IMR-90 (cell line): ENCODE measurements at regions not wholly inside any gene's neighbourhood (a gene's known extent, or its start where the extent isn't known, plus 50 kb on each side); places are given as distances from the start of the nearest gene placed in this dataset.

Source experiments
- ATAC-seq: fragments of 200-7000 bp; cut with Tn5 transposase; 2 replicates; pipeline ENCODE4 v1.9.1; 2020; ENCODE audit warnings: low read depth, mild to moderate bottlenecking, moderate library complexity
- BruUV-seq: library from RNA; stranded (reverse); fragments of 400-500 nt; replicated peaks from 2 replicates; lab custom pipeline; 2021; lab: Mats Ljungman, UMichigan
- CTCF ChIA-PET: fragments of 300-600 bp; formaldehyde crosslinking; extraction: SDS; loops from one replicate; lab custom pipeline; 2021; ENCODE audit warnings: antibody characterized with exemption; lab: Yijun Ruan, JAX
- POLR2A ChIA-PET: fragments of 300-600 bp; sonication (Branson Sonifier 250); formaldehyde crosslinking; loops from one replicate; lab custom pipeline; 2022; ENCODE audit warnings: antibody characterized with exemption; ENCODE audit not compliant: unreplicated experiment; lab: Charles Lee
- DNase-seq: peaks from one replicate; pipeline ENCODE4 v3.0.0; 2013
- H2AFZ ChIP-seq: replicated peaks from 2 replicates; pipeline ENCODE3; 2013; ENCODE audit warnings: low read length, mild to moderate bottlenecking; ENCODE audit not compliant: poor library complexity
- H2AK5ac ChIP-seq: 2 replicates; pipeline ENCODE4 v1.6.1; 2013; ENCODE audit warnings: low read depth, low read length, inconsistent platforms
- H2AK9ac ChIP-seq: replicated peaks from 2 replicates; pipeline ENCODE3; 2013; ENCODE audit warnings: mild to moderate bottlenecking, low read depth, low read length, moderate library complexity; ENCODE audit not compliant: poor library complexity
- H2BK120ac ChIP-seq: 2 replicates; pipeline ENCODE4 v1.6.1; 2013; ENCODE audit warnings: low read depth, low read length, inconsistent platforms
- H2BK15ac ChIP-seq: 3 replicates; pipeline ENCODE4 v1.6.1; 2013; ENCODE audit warnings: low read depth, low read length, inconsistent platforms
- H2BK20ac ChIP-seq: 2 replicates; pipeline ENCODE4 v1.6.1; 2013; ENCODE audit warnings: low read depth, mild to moderate bottlenecking, inconsistent platforms, low read length, moderate library complexity
- H2BK5ac ChIP-seq: 2 replicates; pipeline ENCODE4 v1.6.1; 2013; ENCODE audit warnings: mild to moderate bottlenecking, low read depth, low read length, inconsistent platforms; ENCODE audit not compliant: poor library complexity, severe bottlenecking
- H3K14ac ChIP-seq: replicated peaks from 2 replicates; pipeline ENCODE4 v1.6.1; 2013; ENCODE audit warnings: low read depth, low read length, inconsistent platforms
- H3K18ac ChIP-seq: 2 replicates; pipeline ENCODE4 v1.6.1; 2013; ENCODE audit warnings: low read depth, low read length, control low read depth
- H3K23ac ChIP-seq: 2 replicates; pipeline ENCODE4 v1.6.1; 2013; ENCODE audit warnings: low read depth, low read length, inconsistent platforms
- H3K27ac ChIP-seq: 2 replicates; pipeline ENCODE4 v1.5.1; 2013; ENCODE audit warnings: mild to moderate bottlenecking, control low read depth, low read length; ENCODE audit not compliant: insufficient read depth
- H3K27me3 ChIP-seq: 2 replicates; pipeline ENCODE4 v1.6.1; 2013; ENCODE audit warnings: low read length; ENCODE audit not compliant: control insufficient read depth, insufficient read depth
- H3K36me3 ChIP-seq: 2 replicates; pipeline ENCODE4 v1.6.1; 2013; ENCODE audit warnings: low read length, mixed read lengths; ENCODE audit not compliant: control insufficient read depth, insufficient read depth
- H3K4ac ChIP-seq: 2 replicates; pipeline ENCODE4 v1.6.1; 2013; ENCODE audit warnings: low read depth, low read length, inconsistent platforms
- H3K4me1 ChIP-seq: 2 replicates; pipeline ENCODE4 v1.6.1; 2013; ENCODE audit warnings: low read length, mixed read lengths; ENCODE audit not compliant: control insufficient read depth, insufficient read depth
- H3K4me2 ChIP-seq: 2 replicates; pipeline ENCODE4 v1.6.1; 2013; ENCODE audit warnings: low read depth, mild to moderate bottlenecking, control low read depth, low read length, moderate library complexity
- H3K4me3 ChIP-seq: 2 replicates; pipeline ENCODE4 v1.5.1; 2013; ENCODE audit warnings: low read depth, mild to moderate bottlenecking, control low read depth, low read length, moderate library complexity; ENCODE audit not compliant: insufficient read depth
- H3K56ac ChIP-seq: 2 replicates; pipeline ENCODE4 v1.6.1; 2013; ENCODE audit warnings: low read length, inconsistent platforms; ENCODE audit not compliant: insufficient read depth; ENCODE audit errors: extremely low read depth
- H3K79me1 ChIP-seq, 2 experiments: 2 replicates each; pipeline ENCODE4 v1.6.1; 2013; ENCODE audit warnings: low read length in 2 of 2, inconsistent platforms in 1 of 2, low read depth in 1 of 2
- H3K9ac ChIP-seq: 2 replicates; pipeline ENCODE4 v1.6.1; 2013; ENCODE audit warnings: low read depth, low read length, control low read depth
- H3K9me1 ChIP-seq: 2 replicates; pipeline ENCODE4 v1.6.1; 2013; ENCODE audit warnings: low read length, inconsistent platforms; ENCODE audit not compliant: insufficient read depth
- H3K9me3 ChIP-seq: 2 replicates; pipeline ENCODE4 v1.6.1; 2013; ENCODE audit warnings: low read length; ENCODE audit not compliant: control insufficient read depth, insufficient read depth
- H4K20me1 ChIP-seq: 2 replicates; pipeline ENCODE4 v1.6.1; 2013; ENCODE audit warnings: low read length, inconsistent platforms; ENCODE audit not compliant: insufficient read depth
- H4K5ac ChIP-seq: 2 replicates; pipeline ENCODE4 v1.6.1; 2013; ENCODE audit warnings: mild to moderate bottlenecking, low read depth, low read length, control low read depth
- H4K8ac ChIP-seq, 2 experiments: 2 replicates each; pipeline ENCODE4 v1.6.1; 2013; ENCODE audit warnings: low read depth in 2 of 2, low read length in 2 of 2, control low read depth in 1 of 2, inconsistent platforms in 1 of 2
- H4K91ac ChIP-seq: 2 replicates; pipeline ENCODE4 v1.6.1; 2013; ENCODE audit warnings: low read depth, low read length, inconsistent platforms; ENCODE audit not compliant: insufficient read depth
- BHLHE40 ChIP-seq: fragments of 150-350 bp; IDR thresholded peaks from 2 replicates; pipeline ENCODE4 v1.6.1; 2016; ENCODE audit warnings: mild to moderate bottlenecking, low read depth, low read length
- CEBPB ChIP-seq: IDR thresholded peaks from 2 replicates; pipeline ENCODE4 v1.6.1; 2012; ENCODE audit warnings: low read depth, low read length, improper control_type of control experiment
- CHD1 ChIP-seq: IDR thresholded peaks from 2 replicates; pipeline ENCODE4 v1.6.1; 2012; ENCODE audit warnings: low read depth, low read length, improper control_type of control experiment
- CTCF ChIP-seq: conservative IDR thresholded peaks from 2 replicates; pipeline ENCODE4 v1.5.1; 2012; ENCODE audit warnings: mild to moderate bottlenecking, low read depth, low read length, improper control_type of control experiment
- ELK1 ChIP-seq: fragments of 150-350 bp; IDR thresholded peaks from 2 replicates; pipeline ENCODE4 v1.6.1; 2016; ENCODE audit warnings: low read depth, mild to moderate bottlenecking, low read length, moderate library complexity, borderline replicate concordance
- FOS ChIP-seq: fragments of 150-350 bp; IDR thresholded peaks from 2 replicates; pipeline ENCODE4 v1.6.1; 2016; ENCODE audit warnings: low read depth, low read length
- MAFK ChIP-seq: IDR thresholded peaks from 2 replicates; pipeline ENCODE4 v1.6.1; 2012; ENCODE audit warnings: low read depth, low read length, improper control_type of control experiment
- MAZ ChIP-seq: IDR thresholded peaks from 2 replicates; pipeline ENCODE4 v1.6.1; 2012; ENCODE audit warnings: low read depth, mild to moderate bottlenecking, low read length, improper control_type of control experiment, moderate library complexity, borderline replicate concordance
- MXI1 ChIP-seq: IDR thresholded peaks from 2 replicates; pipeline ENCODE4 v1.6.1; 2012; ENCODE audit warnings: low read depth, mild to moderate bottlenecking, low read length, moderate library complexity, borderline replicate concordance
- NFE2L2 ChIP-seq: fragments of 150-350 bp; IDR thresholded peaks from 2 replicates; pipeline ENCODE4 v1.6.1; 2016; ENCODE audit warnings: low read depth, mild to moderate bottlenecking, low read length
- POLR2A ChIP-seq: IDR thresholded peaks from 2 replicates; pipeline ENCODE4 v1.6.1; 2012; ENCODE audit warnings: mild to moderate bottlenecking, low read depth, low read length
- RAD21 ChIP-seq: IDR thresholded peaks from 2 replicates; pipeline ENCODE4 v1.6.1; 2012; ENCODE audit warnings: low read length, improper control_type of control experiment
- RCOR1 ChIP-seq: IDR thresholded peaks from 2 replicates; pipeline ENCODE4 v1.6.1; 2012; ENCODE audit warnings: mild to moderate bottlenecking, low read length, improper control_type of control experiment; ENCODE audit not compliant: insufficient replicate concordance
- RFX5 ChIP-seq: IDR thresholded peaks from 2 replicates; pipeline ENCODE4 v1.8.0; 2012; ENCODE audit warnings: low read depth, mild to moderate bottlenecking, low read length, moderate library complexity
- SMC3 ChIP-seq: fragments of 150-350 bp; IDR thresholded peaks from 2 replicates; pipeline ENCODE4 v1.6.1; 2016; ENCODE audit warnings: low read depth, mild to moderate bottlenecking, antibody characterized with exemption, low read length, moderate library complexity
- USF2 ChIP-seq: fragments of 150-350 bp; IDR thresholded peaks from 2 replicates; pipeline ENCODE4 v1.6.1; 2017; ENCODE audit warnings: mild to moderate bottlenecking, antibody characterized with exemption, low read length, low read depth
- WGBS, 2 experiments: methylation state at CpG; one replicate each; pipeline versions ENCODE4 v1.1.5 to v1.1.7; 2013; ENCODE audit warnings: missing lambda C conversion rate in 2 of 2; ENCODE audit not compliant: insufficient read length in 1 of 2; ENCODE audit errors: extremely low coverage in 2 of 2; 5-methylcytosine and 5-hydroxymethylcytosine counted together
- dilution Hi-C: fragments of 300-500 bp; cut with HindIII; formaldehyde crosslinking; loops from one replicate; pipeline ENCODE4 v1.14.3; 2018; ENCODE audit warnings: low sequenced_read_pairs; ENCODE audit not compliant: unreplicated experiment
- in situ Hi-C: fragments of 300-500 bp; cut with MboI; formaldehyde crosslinking; loops from 3 replicates; pipeline ENCODE4 v1.14.3; 2019; ENCODE audit warnings: low sequenced_read_pairs, inconsistent platforms, mixed read lengths
- intact Hi-C: fragments of 100-400 bp; cut with micrococcal nuclease; formaldehyde crosslinking; loops from 2 replicates; pipeline ENCODE4 v1.10.0; 2022

GRCh38 chr7:98469088-98469487 lies 68.2 kb upstream of the BAIAP2L1 start:
- no peak overlapping the region for H2BK20ac ChIP-seq
- H3K4me3 ChIP-seq, result no peak overlapping the region
- dilution Hi-C loops (no loop called here), intact Hi-C loops (no loop called here), in situ Hi-C loops (no loop called here)
- peaks cover 2% of the 10 kb centered on the region; the same call in 1 of the 2 replicates for H3K27me3 ChIP-seq
- no peak overlapping the region for H3K14ac ChIP-seq
- ChIA-PET CTCF (no interaction called here), POLR2A (no interaction called here)
- H3K36me3 ChIP-seq, result no peaks in the 10 kb centered on the region
- ATAC-seq, result no peak
- no peak overlapping the region for H2BK5ac ChIP-seq
- no peak overlapping the region for H2BK120ac ChIP-seq
- no peak overlapping the region for H3K4me2 ChIP-seq
- no TSS peak for BruUV-seq
- H2AFZ ChIP-seq, result peak overlapping the region; percentile 51
- H2BK15ac ChIP-seq, result no peak overlapping the region
- no peak overlapping the region for H2AK9ac ChIP-seq
- no CpG with 5 or more reads among the region's 1 CpG for WGBS, 2 experiments
- no peaks in the 10 kb centered on the region for H3K9me1 ChIP-seq
- no peak overlapping the region for H3K27ac ChIP-seq
- H4K91ac ChIP-seq, result no peak overlapping the region
- H3K9ac ChIP-seq, result no peak overlapping the region
- DNase-seq, result no peak
- H3K4me1 ChIP-seq, result no peaks in the 10 kb centered on the region
- no peak overlapping the region for H2AK5ac ChIP-seq
- H3K4ac ChIP-seq, result no peak overlapping the region
- no peak for TF ChIP-seq FOS
- TF ChIP-seq POLR2A, result no peak
- TF ChIP-seq USF2, result no peak
- TF ChIP-seq CTCF, result no peak
- TF ChIP-seq CEBPB, result no peak
- no peak for TF ChIP-seq BHLHE40
- no peak for TF ChIP-seq SMC3
- TF ChIP-seq ELK1, result no peak
- no peak for TF ChIP-seq MAFK
- TF ChIP-seq CHD1, result no peak
- no peak for TF ChIP-seq MAZ
- no peak for TF ChIP-seq RAD21
- no peak for TF ChIP-seq RFX5
- no peak for TF ChIP-seq RCOR1
- TF ChIP-seq NFE2L2, result no peak
- TF ChIP-seq MXI1, result no peak
- no peak overlapping the region for H3K18ac ChIP-seq
- H4K20me1 ChIP-seq, result no peaks in the 10 kb centered on the region
- no peak overlapping the region for H4K8ac ChIP-seq
- no peak overlapping the region for H4K5ac ChIP-seq
- H3K9me3 ChIP-seq, result no peaks in the 10 kb centered on the region
- H3K79me1 ChIP-seq, result no peaks in the 10 kb centered on the region
- no peak overlapping the region for H3K56ac ChIP-seq
- no peak overlapping the region for H3K23ac ChIP-seq
